ENCODE measurements at regions not wholly inside any gene's neighbourhood (a gene's known extent, or its start where the extent isn't known, plus 50 kb on each side); places are given as distances from the start of the nearest gene placed in this dataset.

DNA sequence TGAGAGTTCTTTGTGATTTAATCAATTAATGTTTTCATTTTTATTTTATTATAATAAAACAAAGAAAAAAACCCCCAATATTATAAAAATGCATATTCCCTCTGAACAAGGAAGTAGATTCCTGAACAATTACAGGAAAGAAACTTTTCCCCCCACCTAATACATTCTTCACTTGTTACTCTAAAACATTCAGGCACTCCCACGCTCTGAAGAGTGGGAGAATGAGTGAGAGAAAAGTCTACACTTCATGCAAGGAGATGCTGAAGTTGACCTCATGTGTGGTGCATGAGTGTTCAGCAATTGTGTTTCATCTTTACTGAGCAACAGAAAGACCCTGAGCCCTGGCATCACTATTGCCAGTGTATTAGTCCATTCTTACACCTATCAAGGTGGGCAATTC is 244.2 kb upstream of the IGFBP3 start:
- H4K91ac ChIP-seq (ENCODE audit: insufficient read depth, low read depth, low read length): 0 out of 2 replicates have a peak overlapping the region, but pooled peaks have one; percentile 43
- BruUV-seq (replicated peaks): no TSS peak
- no peak overlapping the region for H2AK5ac ChIP-seq (ENCODE audit: low read depth, low read length)
- H4K20me1 ChIP-seq (ENCODE audit: insufficient read depth, low read length): no peaks in the 10 kb centered on the region
- 0 out of 2 replicates have a peak overlapping the region, but pooled peaks have one; percentile 35 for H3K14ac ChIP-seq (replicated peaks; ENCODE audit: low read depth, low read length)
- H3K4me1 ChIP-seq (ENCODE audit: control insufficient read depth, insufficient read depth, low read length): peaks cover 5% of the 10 kb centered on the region; the same call in 1 of the 2 replicates
- H3K27ac ChIP-seq (ENCODE audit: insufficient read depth, low read length): no peak overlapping the region
- TF ChIP-seq NFE2L2 (IDR thresholded peaks at IDR 0.05; ENCODE audit: low read depth, low read length) (no peak), MAFK (IDR thresholded peaks at IDR 0.05; ENCODE audit: low read depth, low read length) (no peak), SMC3 (IDR thresholded peaks at IDR 0.05; ENCODE audit: low read depth, low read length) (no peak), BHLHE40 (IDR thresholded peaks at IDR 0.05; ENCODE audit: low read depth, low read length) (no peak), CEBPB (IDR thresholded peaks at IDR 0.05; ENCODE audit: low read depth, low read length) (no peak), MXI1 (IDR thresholded peaks at IDR 0.05; ENCODE audit: borderline replicate concordance, low read depth, low read length) (no peak), FOS (IDR thresholded peaks at IDR 0.05; ENCODE audit: low read depth, low read length) (no peak), MAZ (IDR thresholded peaks at IDR 0.05; ENCODE audit: borderline replicate concordance, low read depth, low read length) (no peak), POLR2A (IDR thresholded peaks at IDR 0.05; ENCODE audit: low read depth, low read length) (no peak), RCOR1 (IDR thresholded peaks at IDR 0.05; ENCODE audit: insufficient replicate concordance, low read length) (no peak)
- TF ChIP-seq, protein P1, sequence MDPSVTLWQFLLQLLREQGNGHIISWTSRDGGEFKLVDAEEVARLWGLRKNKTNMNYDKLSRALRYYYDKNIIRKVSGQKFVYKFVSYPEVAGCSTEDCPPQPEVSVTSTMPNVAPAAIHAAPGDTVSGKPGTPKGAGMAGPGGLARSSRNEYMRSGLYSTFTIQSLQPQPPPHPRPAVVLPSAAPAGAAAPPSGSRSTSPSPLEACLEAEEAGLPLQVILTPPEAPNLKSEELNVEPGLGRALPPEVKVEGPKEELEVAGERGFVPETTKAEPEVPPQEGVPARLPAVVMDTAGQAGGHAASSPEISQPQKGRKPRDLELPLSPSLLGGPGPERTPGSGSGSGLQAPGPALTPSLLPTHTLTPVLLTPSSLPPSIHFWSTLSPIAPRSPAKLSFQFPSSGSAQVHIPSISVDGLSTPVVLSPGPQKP (IDR thresholded peaks at IDR 0.05; ENCODE audit: borderline replicate concordance, low read depth, low read length): no peak
- no peak overlapping the region for H3K4ac ChIP-seq (ENCODE audit: low read depth, low read length)
- H3K4me2 ChIP-seq (ENCODE audit: low read depth, low read length): no peak overlapping the region
- no peaks in the 10 kb centered on the region for H3K27me3 ChIP-seq (ENCODE audit: control insufficient read depth, insufficient read depth, low read length)
- no peaks in the 10 kb centered on the region for H3K9me3 ChIP-seq (ENCODE audit: control insufficient read depth, insufficient read depth, low read length)
- H2BK20ac ChIP-seq (ENCODE audit: low read depth, low read length): peak overlapping the region; percentile 54
- WGBS, 2 experiments (ENCODE audit: extremely low coverage in 2 of 2, insufficient read length in 1 of 2): no CpG with 5 or more reads among the region's 1 CpG
- H2BK120ac ChIP-seq (ENCODE audit: low read depth, low read length): no peak overlapping the region
- peak; percentile 88 for DNase-seq
- H2BK5ac ChIP-seq (ENCODE audit: low read depth, low read length, poor library complexity, severe bottlenecking): peak overlapping the region; percentile 64
- no peaks in the 10 kb centered on the region for H3K79me1 ChIP-seq (ENCODE audit: low read depth in 1 of 2, low read length in 2 of 2)
- dilution Hi-C loops (cut with HindIII; ENCODE audit: low sequenced_read_pairs, unreplicated experiment): no loop called here
- H3K23ac ChIP-seq (ENCODE audit: low read depth, low read length): no peak overlapping the region
- ChIA-PET POLR2A (ENCODE audit: unreplicated experiment) (no interaction called here), CTCF (no interaction called here)
- H4K8ac ChIP-seq (ENCODE audit: low read depth in 2 of 2, low read length in 2 of 2): no peak overlapping the region; a peak in 2 of 4 replicates
- no peak overlapping the region for H3K56ac ChIP-seq (ENCODE audit: extremely low read depth, insufficient read depth, low read length)
- peak overlapping the region; percentile 86; the same call in 1 of the 3 replicates for H2BK15ac ChIP-seq (ENCODE audit: low read depth, low read length)
- H2AFZ ChIP-seq (replicated peaks; ENCODE audit: low read length, poor library complexity): no peak overlapping the region
- H3K9ac ChIP-seq (ENCODE audit: low read depth, low read length): no peak overlapping the region
- ATAC-seq (ENCODE audit: low read depth): peak; percentile 62
- peaks cover 19% of the 10 kb centered on the region; the same call in 1 of the 2 replicates for H3K9me1 ChIP-seq (ENCODE audit: insufficient read depth, low read length)
- in situ Hi-C loops (cut with MboI; ENCODE audit: low sequenced_read_pairs): no loop called here
- no peaks in the 10 kb centered on the region for H3K36me3 ChIP-seq (ENCODE audit: control insufficient read depth, insufficient read depth, low read length)
- no peak overlapping the region for H3K18ac ChIP-seq (ENCODE audit: low read depth, low read length)
- no peak overlapping the region for H3K4me3 ChIP-seq (ENCODE audit: insufficient read depth, low read depth, low read length)
- no peak overlapping the region for H4K5ac ChIP-seq (ENCODE audit: low read depth, low read length)
- no peak overlapping the region for H2AK9ac ChIP-seq (replicated peaks; ENCODE audit: low read depth, low read length, poor library complexity)
- intact Hi-C loops (cut with micrococcal nuclease): no loop called here

Measured in IMR-90 (cell line).